ENCODE measurements at regions not wholly inside any gene's neighbourhood (a gene's known extent, or its start where the extent isn't known, plus 50 kb on each side); places are given as distances from the start of the nearest gene placed in this dataset.

DNA sequence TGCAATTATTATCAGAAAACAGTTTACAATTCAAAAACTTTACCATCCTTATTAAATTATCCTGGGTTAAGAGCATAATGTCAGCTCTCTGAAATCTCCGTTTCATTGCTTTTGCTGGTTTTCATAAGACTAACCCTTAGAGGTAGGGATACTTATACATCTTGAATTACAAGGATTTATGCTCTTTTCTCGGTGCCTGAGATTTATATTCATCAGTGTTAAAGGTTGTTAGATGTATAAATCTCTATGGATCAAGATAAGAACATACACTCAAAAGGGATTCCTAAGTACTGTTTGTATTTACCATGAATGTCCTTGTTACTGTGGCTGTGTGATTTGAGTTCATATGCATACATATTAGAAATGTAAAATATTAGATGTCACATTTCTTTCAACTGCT, 684.7 kb downstream of the EFNA5 start:
- TF ChIP-seq, protein P1, sequence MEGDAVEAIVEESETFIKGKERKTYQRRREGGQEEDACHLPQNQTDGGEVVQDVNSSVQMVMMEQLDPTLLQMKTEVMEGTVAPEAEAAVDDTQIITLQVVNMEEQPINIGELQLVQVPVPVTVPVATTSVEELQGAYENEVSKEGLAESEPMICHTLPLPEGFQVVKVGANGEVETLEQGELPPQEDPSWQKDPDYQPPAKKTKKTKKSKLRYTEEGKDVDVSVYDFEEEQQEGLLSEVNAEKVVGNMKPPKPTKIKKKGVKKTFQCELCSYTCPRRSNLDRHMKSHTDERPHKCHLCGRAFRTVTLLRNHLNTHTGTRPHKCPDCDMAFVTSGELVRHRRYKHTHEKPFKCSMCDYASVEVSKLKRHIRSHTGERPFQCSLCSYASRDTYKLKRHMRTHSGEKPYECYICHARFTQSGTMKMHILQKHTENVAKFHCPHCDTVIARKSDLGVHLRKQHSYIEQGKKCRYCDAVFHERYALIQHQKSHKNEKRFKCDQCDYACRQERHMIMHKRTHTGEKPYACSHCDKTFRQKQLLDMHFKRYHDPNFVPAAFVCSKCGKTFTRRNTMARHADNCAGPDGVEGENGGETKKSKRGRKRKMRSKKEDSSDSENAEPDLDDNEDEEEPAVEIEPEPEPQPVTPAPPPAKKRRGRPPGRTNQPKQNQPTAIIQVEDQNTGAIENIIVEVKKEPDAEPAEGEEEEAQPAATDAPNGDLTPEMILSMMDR (IDR thresholded peaks at IDR 0.05) = no peak
- TF ChIP-seq POLR2A (IDR thresholded peaks at IDR 0.05) = no peak

All from right lobe of liver (tissue), 4 donors.